Uterus (tissue), 3 donors: ENCODE measurements at regions not wholly inside any gene's neighbourhood (a gene's known extent, or its start where the extent isn't known, plus 50 kb on each side); places are given as distances from the start of the nearest gene placed in this dataset.

Source experiments
- DNase-seq, 2 donors: peaks; one replicate each; pipeline ENCODE4 v3.0.0-alpha.2; 2019 to 2020
- H3K27ac ChIP-seq, 2 donors: fragments of 200-600 bp; sonication (generic); 1 replicate in 1 of 2; 2 replicates in 1 of 2; pipeline ENCODE4 v1.5.1; 2016 to 2018
- H3K27me3 ChIP-seq, 2 donors: fragments of 200-600 bp; sonication (generic); one replicate each; pipeline ENCODE4 v1.5.1; 2018 to 2019; ENCODE audit warnings: control low read depth in 1 of 2
- H3K36me3 ChIP-seq, 2 donors: fragments of 200-600 bp; sonication (generic); one replicate each; pipeline ENCODE4 v1.5.1; 2019; ENCODE audit warnings: control low read depth in 1 of 2
- H3K4me1 ChIP-seq, 2 donors: fragments of 200-600 bp; sonication (generic); one replicate each; pipeline ENCODE4 v1.5.1; 2018 to 2019; ENCODE audit warnings: control low read depth in 1 of 2
- H3K4me3 ChIP-seq, 2 donors: fragments of 200-600 bp; sonication (generic); 1 replicate in 1 of 2; 2 replicates in 1 of 2; pipeline ENCODE4 v1.5.1; 2018 to 2019; ENCODE audit warnings: mild to moderate bottlenecking in 1 of 2
- H3K9me3 ChIP-seq, 2 donors: fragments of 200-600 bp; sonication (generic); one replicate each; pipeline ENCODE4 v1.5.1; 2019; ENCODE audit warnings: control low read depth in 1 of 2
- POLR2A ChIP-seq, 2 donors: fragments of 450-650 bp; IDR thresholded peaks; one replicate each; pipeline ENCODE4 v1.6.1; 2016; ENCODE audit warnings: antibody characterized with exemption in 2 of 2, mild to moderate bottlenecking in 1 of 2, moderate library complexity in 1 of 2
- intact Hi-C: fragments of 100-400 bp; cut with DNase I; formaldehyde crosslinking; loops from one replicate; pipeline ENCODE4 v1.15.1; 2023; ENCODE audit warnings: low total_unique reads
- TF ChIP-seq, protein P1 (sequence below), 4 experiments: fragments of 200-600 bp in 2 of 4; fragments of 450-650 bp in 2 of 4; sonication (generic) in 2 of 4; IDR thresholded peaks; one replicate each; pipeline ENCODE4 v1.5.1; 2016 to 2019; ENCODE audit warnings: antibody characterized with exemption in 4 of 4, mild to moderate bottlenecking in 2 of 4, moderate library complexity in 1 of 4
- donor health status: DM: yes; HTN: yes; CAD: no.

DNA sequence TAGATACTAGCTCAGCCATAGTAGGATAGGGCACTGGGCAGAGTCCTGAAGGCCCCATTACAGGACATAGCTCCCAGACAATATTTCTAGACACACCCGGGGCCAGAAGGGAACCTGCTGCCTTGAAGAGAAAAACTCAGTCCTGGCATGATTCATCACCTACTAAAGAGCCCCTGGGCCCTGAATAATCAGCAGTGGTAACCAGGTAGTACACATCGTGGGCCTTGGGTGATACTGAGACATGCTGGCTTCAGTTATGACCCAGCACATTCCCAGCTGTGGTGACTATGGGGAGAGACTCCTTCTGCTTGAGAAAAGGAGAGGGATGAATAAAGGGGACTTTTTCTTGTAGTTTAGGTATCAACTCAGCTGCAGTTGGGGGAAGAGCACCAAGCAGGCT, 104.3 kb upstream of the STK26 start:
- DNase-seq = no peak
- Histone ChIP-seq H3K9me3 (no peaks in the 10 kb centered on the region), H3K27me3 (peaks cover 0 to 3% of the 10 kb centered on the region in 2 donors), H3K4me3 (no peak overlapping the region), H3K36me3 (no peaks in the 10 kb centered on the region), H3K4me1 (no peaks in the 10 kb centered on the region), H3K27ac (no peak overlapping the region)
- no peak for TF ChIP-seq POLR2A (IDR thresholded peaks at IDR 0.05)
- TF ChIP-seq, protein P1, sequence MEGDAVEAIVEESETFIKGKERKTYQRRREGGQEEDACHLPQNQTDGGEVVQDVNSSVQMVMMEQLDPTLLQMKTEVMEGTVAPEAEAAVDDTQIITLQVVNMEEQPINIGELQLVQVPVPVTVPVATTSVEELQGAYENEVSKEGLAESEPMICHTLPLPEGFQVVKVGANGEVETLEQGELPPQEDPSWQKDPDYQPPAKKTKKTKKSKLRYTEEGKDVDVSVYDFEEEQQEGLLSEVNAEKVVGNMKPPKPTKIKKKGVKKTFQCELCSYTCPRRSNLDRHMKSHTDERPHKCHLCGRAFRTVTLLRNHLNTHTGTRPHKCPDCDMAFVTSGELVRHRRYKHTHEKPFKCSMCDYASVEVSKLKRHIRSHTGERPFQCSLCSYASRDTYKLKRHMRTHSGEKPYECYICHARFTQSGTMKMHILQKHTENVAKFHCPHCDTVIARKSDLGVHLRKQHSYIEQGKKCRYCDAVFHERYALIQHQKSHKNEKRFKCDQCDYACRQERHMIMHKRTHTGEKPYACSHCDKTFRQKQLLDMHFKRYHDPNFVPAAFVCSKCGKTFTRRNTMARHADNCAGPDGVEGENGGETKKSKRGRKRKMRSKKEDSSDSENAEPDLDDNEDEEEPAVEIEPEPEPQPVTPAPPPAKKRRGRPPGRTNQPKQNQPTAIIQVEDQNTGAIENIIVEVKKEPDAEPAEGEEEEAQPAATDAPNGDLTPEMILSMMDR (IDR thresholded peaks at IDR 0.05) = no peak
- intact Hi-C loops = no loop called here

DNA sequence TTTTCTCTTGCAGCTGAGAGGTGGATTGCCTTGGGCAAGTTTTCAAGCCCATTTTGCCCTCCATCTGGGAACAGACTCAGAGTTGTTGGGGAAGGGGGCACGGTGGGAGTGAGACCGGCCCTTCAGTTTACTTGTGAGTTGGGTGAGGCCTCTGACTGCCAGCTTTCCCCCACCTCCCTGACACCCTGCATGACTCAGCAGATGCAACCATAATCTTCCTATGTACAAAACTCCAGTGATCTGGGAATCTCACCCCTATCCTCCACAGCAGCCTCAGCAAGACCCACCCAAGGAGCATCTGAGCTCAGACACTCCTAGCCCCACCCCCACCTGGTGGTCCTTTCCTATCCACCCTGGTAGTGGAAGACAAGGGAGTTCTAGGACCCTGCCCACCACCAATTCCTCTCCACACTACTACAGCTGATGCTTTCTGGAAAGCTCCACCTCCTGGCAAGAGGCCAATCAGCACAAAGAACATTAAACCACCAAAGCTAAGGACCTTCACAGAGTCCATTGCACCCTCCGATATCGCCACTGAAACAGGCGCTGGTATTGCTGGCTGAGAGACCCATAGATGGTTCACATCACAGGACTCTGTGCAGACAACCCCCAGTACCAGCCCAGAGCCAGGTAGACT, 99.4 kb upstream of the STK26 start:
- H3K36me3 ChIP-seq = no peaks in the 10 kb centered on the region
- TF ChIP-seq, protein P1 (IDR thresholded peaks at IDR 0.05) = no peak
- no peak for TF ChIP-seq POLR2A (IDR thresholded peaks at IDR 0.05)
- H3K9me3 ChIP-seq = no peaks in the 10 kb centered on the region
- no peak overlapping the region for H3K4me3 ChIP-seq
- no peaks in the 10 kb centered on the region for H3K4me1 ChIP-seq
- intact Hi-C loops = no loop called here
- DNase-seq = no peak
- peaks cover 0 to 3% of the 10 kb centered on the region in 2 donors for H3K27me3 ChIP-seq
- no peak overlapping the region for H3K27ac ChIP-seq

DNA sequence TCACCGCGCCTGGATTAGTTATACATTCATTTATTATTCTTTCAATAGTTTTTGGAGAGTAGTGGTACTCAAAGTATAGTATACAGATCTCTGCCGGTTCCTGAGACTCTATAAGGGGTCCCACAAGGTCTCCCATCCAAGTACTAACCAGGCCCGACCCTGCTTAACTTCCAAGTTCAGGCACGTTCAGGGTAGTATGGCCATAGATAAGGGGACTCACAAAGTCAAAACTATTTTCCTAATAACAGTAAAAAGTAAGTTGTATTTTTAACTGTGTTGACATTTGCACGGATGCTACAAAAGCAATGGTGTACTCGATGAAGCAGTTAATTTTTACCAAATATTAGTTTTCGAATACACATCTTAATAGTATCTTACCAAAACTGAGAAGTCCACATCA, 84.4 kb upstream of the STK26 start:
- H3K27ac ChIP-seq = no peak overlapping the region
- no peak overlapping the region for H3K4me3 ChIP-seq
- DNase-seq = no peak
- H3K9me3 ChIP-seq = no peaks in the 10 kb centered on the region
- no peaks in the 10 kb centered on the region for H3K4me1 ChIP-seq
- intact Hi-C loops = no loop called here
- no peak for TF ChIP-seq POLR2A (IDR thresholded peaks at IDR 0.05)
- TF ChIP-seq, protein P1 (IDR thresholded peaks at IDR 0.05) = no peak
- no peaks in the 10 kb centered on the region for H3K36me3 ChIP-seq
- H3K27me3 ChIP-seq = peaks cover 0 to 5% of the 10 kb centered on the region in 2 donors

DNA sequence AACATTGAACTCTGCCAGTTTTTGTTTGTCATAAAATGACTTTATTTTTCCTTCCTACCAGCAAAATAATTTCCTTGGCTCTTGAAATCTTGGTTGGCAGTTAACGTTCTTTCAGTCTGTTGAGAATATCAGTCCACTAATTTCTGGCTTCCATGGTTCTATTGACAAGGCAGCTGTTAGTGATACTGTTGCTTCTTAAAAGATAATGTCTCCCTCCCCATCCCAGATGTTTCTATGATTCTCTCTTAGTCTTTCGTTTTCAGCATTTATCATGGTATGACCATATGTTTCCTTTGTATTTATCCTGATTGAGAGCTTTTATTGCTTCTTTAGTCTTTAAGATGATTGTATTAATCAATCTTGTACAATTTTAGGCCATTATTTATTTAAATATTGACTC, 81.1 kb upstream of the STK26 start:
- intact Hi-C loops = no loop called here
- H3K9me3 ChIP-seq = no peaks in the 10 kb centered on the region
- H3K27me3 ChIP-seq = peaks cover 0 to 9% of the 10 kb centered on the region in 2 donors
- no peaks in the 10 kb centered on the region for H3K36me3 ChIP-seq
- no peak overlapping the region for H3K27ac ChIP-seq
- H3K4me1 ChIP-seq = no peaks in the 10 kb centered on the region
- DNase-seq = no peak
- TF ChIP-seq, protein P1 (IDR thresholded peaks at IDR 0.05) = no peak
- no peak for TF ChIP-seq POLR2A (IDR thresholded peaks at IDR 0.05)
- no peak overlapping the region for H3K4me3 ChIP-seq

DNA sequence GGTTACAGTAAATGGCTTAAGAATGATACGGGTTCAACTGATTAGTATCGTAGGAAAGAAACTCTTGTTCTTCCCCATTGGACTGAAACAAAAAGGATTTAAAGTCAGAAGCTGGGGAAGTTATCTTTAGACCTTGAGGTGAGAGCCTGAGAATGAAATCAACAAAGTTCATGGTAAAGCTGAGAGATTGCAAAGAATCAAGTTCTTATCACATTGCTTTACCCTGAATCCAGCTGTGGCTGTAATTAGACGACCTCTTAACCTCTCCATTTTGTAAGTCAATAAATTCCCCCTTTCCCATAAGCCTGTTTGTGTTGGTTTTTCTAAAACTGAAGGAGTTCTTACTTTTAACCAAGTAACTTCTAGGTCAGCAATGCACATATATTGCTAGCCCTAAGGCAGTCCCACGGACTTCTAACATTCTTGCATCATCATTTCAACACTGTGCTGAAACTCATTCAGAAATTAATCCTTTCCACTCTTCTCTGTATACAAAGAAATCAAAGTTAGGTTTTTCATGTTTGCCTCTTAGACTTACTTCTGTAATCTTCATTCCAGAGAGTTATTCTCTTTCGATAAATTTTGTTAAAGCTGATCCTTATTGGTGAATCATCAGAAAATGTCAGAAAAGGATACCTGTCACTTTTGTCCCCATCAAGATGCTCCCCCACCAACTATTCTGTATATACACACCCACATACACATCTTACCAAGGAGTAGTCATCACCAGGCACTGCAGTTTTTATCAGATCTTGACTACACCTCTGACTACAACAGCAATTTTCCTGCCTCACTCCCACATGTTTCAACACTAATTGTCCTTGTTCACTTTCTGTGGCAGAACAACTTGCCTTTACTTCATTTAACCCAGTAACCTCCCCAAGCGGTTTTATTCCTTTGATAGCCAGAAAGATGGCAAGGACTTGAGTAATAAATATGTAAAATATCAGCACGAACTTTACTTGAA, 77.9 kb upstream of the STK26 start:
- Histone ChIP-seq H3K4me3 (no peak overlapping the region), H3K9me3 (no peaks in the 10 kb centered on the region), H3K27ac (no peak overlapping the region), H3K36me3 (no peaks in the 10 kb centered on the region), H3K4me1 (no peaks in the 10 kb centered on the region), H3K27me3 (peaks cover 0 to 17% of the 10 kb centered on the region in 2 donors)
- no peak for TF ChIP-seq POLR2A (IDR thresholded peaks at IDR 0.05)
- TF ChIP-seq, protein P1 (IDR thresholded peaks at IDR 0.05) = no peak
- no peak for DNase-seq
- intact Hi-C loops = no loop called here
